ENCODE measurements at regions not wholly inside any gene's neighbourhood (a gene's known extent, or its start where the extent isn't known, plus 50 kb on each side); places are given as distances from the start of the nearest gene placed in this dataset.

DNA sequence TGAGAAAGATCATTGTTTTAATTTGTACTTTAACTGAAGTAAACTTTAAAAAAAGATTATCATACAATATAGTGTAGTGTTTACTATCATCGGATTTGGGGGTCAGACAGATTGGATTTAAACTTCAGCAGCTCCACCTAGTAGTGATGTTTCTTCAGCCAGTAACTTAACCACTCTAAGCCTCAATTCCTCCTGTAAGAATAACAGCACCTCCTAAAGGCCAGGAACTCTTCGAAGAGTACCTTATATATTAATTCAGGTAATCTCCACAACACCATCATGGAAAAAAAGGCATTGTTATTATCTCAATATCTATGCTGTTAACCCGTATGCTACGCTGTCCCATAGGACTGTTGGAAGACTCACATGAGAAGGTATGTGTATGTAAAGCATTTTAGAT lies 69.0 kb upstream of the DLGAP1 start:
- no peak for DNase-seq

DNA sequence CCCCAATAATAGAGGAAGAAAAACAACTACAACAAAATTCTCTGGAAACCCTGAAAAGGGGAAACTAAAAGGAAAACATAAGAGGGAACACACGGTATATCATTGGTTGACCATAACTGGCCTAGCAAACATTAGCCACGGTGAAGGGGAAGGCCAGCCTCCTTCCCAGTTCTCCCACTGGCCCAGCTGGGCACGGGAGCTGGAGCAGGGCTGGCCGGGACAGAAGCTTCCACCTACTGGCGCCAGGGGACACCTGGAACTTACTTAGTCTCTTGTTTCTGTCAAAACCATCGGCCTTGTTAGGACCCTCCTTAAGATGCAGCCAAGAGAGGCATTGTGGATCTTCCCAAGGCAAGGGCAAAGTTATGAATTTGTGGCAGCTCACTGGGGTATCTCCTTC lies 56.1 kb upstream of the DLGAP1 start:
- no peak for DNase-seq

DNA sequence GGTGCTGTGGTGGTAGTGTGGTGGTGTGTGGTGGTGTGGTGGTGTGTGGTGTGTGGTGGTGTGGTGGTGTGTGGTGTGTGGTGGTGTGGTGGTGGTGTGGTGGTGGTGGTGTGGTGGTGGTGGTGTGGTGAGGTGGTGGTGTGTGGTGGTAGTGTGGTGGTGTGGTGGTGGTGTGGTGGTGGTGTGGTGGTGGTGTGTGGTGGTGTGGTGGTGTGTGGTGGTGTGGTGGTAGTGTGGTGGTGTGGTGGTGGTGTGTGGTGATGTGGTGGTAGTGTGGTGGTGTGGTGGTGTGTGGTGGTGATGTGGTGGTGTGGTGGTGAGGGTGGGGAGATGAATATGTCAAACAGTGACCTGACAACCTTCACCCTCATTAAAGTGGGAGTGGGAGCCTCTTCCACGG lies 55.6 kb upstream of the DLGAP1 start:
- DNase-seq = no peak

DNA sequence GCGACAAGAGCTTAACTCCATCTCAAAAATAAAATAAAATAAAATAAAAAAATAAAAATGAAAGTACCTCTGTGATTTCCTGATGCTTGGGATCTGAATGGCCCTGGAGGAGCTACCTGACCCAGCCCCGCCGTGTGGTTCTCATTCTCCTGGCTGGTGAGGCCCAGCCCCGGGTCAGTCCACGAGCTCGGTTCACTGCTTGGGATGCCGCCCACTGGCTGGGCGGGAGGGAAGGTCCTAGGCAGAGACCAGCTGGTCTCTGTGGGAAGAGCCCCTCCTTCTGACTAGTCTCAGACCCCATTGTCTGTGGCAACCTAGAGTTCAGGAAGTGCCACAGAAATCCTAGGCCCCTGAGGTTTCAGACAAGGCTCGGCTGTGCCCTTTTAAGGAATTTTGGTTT lies 55.1 kb upstream of the DLGAP1 start:
- no peak for DNase-seq

All from stimulated activated CD4-positive, alpha-beta T cell treated with anti-CD3 and anti-CD28 coated beads, Interleukin-15, amount 100 ng/mL, for 24 hours (primary cell).